H1 (cell line): ENCODE measurements at regions not wholly inside any gene's neighbourhood (a gene's known extent, or its start where the extent isn't known, plus 50 kb on each side); places are given as distances from the start of the nearest gene placed in this dataset.
"Not testable (repeated sequence)": the region's sequence is repeated elsewhere in the genome, so short reads cannot be mapped to it uniquely, and the experiment has no call there.

ENCODE experiments used
- CTCF ChIA-PET: fragments of 300-600 bp; sonication (Branson Sonifier 250); formaldehyde crosslinking; loops from one replicate; lab custom pipeline; 2021; ENCODE audit not compliant: partially characterized antibody; lab: Charles Lee
- POLR2A ChIA-PET: fragments of 300-600 bp; sonication (Branson Sonifier 250); formaldehyde crosslinking; loops from one replicate; lab custom pipeline; 2021; ENCODE audit warnings: inconsistent platforms; ENCODE audit not compliant: partially characterized antibody; lab: Charles Lee
- DNase-seq, 2 experiments: peaks; one replicate each; pipeline versions ENCODE4 v3.0.0 to v3.0.0-alpha.2; 2010 to 2022; ENCODE audit warnings: low spot score in 2 of 2, low read depth in 1 of 2, mixed read lengths in 1 of 2
- FAIRE-seq: peaks from 2 replicates; lab custom pipeline; 2011; peaks lifted over from hg19 to GRCh38; lab: Jason Lieb, UNC
- H2AFZ ChIP-seq: 2 replicates; pipeline ENCODE4 v1.8.1; 2012; ENCODE audit warnings: low read length, inconsistent platforms
- H2AK5ac ChIP-seq: 2 replicates; pipeline ENCODE4 v1.6.1; 2013; ENCODE audit warnings: low read depth, low read length
- H2BK120ac ChIP-seq: replicated peaks from 2 replicates; pipeline ENCODE3; 2013; ENCODE audit warnings: low read depth, low read length, inconsistent platforms
- H2BK12ac ChIP-seq: 2 replicates; pipeline ENCODE4 v1.6.1; 2013; ENCODE audit warnings: low read depth, low read length
- H2BK15ac ChIP-seq: 2 replicates; pipeline ENCODE4 v1.6.1; 2013; ENCODE audit warnings: low read length
- H2BK20ac ChIP-seq: 2 replicates; pipeline ENCODE4 v1.6.1; 2013; ENCODE audit warnings: low read length
- H2BK5ac ChIP-seq: 2 replicates; pipeline ENCODE4 v1.6.1; 2013; ENCODE audit warnings: low read depth, low read length
- H3K14ac ChIP-seq: 2 replicates; pipeline ENCODE4 v1.6.1; 2013; ENCODE audit warnings: inconsistent platforms; ENCODE audit not compliant: insufficient read length
- H3K18ac ChIP-seq: 2 replicates; pipeline ENCODE4 v1.6.1; 2013; ENCODE audit warnings: low read length; ENCODE audit errors: extremely low read depth
- H3K23ac ChIP-seq: 2 replicates; pipeline ENCODE4 v1.6.1; 2013; ENCODE audit warnings: inconsistent platforms; ENCODE audit not compliant: insufficient read length
- H3K23me2 ChIP-seq: 2 replicates; pipeline ENCODE4 v1.6.1; 2013; ENCODE audit warnings: low read depth, low read length
- H3K27ac ChIP-seq: 2 replicates; pipeline ENCODE4 v1.6.1; 2011; ENCODE audit warnings: low read depth, low read length, inconsistent platforms
- H3K27me3 ChIP-seq, 4 experiments: replicated peaks in 1 of 4; 1 replicate in 1 of 4; 2 replicates in 3 of 4; pipeline versions ENCODE4 v1.6.1 to v1.8.1; 2011 to 2013; ENCODE audit warnings: low read length in 3 of 4, mild to moderate bottlenecking in 3 of 4, inconsistent platforms in 2 of 4, mixed read lengths in 2 of 4, moderate library complexity in 1 of 4; ENCODE audit not compliant: control insufficient read depth in 3 of 4, insufficient read depth in 3 of 4; ENCODE audit errors: extremely low read depth in 1 of 4
- H3K36me3 ChIP-seq, 4 experiments: 2 replicates each; pipeline versions ENCODE4 v1.6.1 to v1.8.1; 2011 to 2013; ENCODE audit warnings: mild to moderate bottlenecking in 4 of 4, low read length in 3 of 4, moderate library complexity in 2 of 4, control low read depth in 1 of 4, inconsistent platforms in 1 of 4; ENCODE audit not compliant: insufficient read depth in 4 of 4, control insufficient read depth in 2 of 4
- H3K4ac ChIP-seq: replicated peaks from 2 replicates; pipeline ENCODE3; 2013; ENCODE audit warnings: low read length, low read depth, mixed read lengths, inconsistent platforms; ENCODE audit not compliant: insufficient read length
- H3K4me1 ChIP-seq, 4 experiments: replicated peaks in 1 of 4; 1 replicate in 1 of 4; 2 replicates in 3 of 4; pipeline versions ENCODE4 v1.6.1 to v1.8.1; 2011 to 2013; ENCODE audit warnings: low read length in 3 of 4, inconsistent platforms in 2 of 4, mixed read lengths in 1 of 4; ENCODE audit not compliant: insufficient read depth in 4 of 4, control insufficient read depth in 3 of 4
- H3K4me2 ChIP-seq, 2 experiments: 2 replicates each; pipeline versions ENCODE4 v1.6.1 to v1.8.1; 2011 to 2013; ENCODE audit warnings: low read depth in 2 of 2, low read length in 2 of 2, control low read depth in 1 of 2, inconsistent platforms in 1 of 2, mild to moderate bottlenecking in 1 of 2; ENCODE audit not compliant: insufficient read depth in 1 of 2
- H3K4me3 ChIP-seq, 4 experiments: fragments of 200-600, 300-600 bp in 1 of 4; sonication (generic), shearing (Covaris generic), sonication (Bioruptor Twin) in 1 of 4; 2 replicates each; pipeline versions ENCODE4 v1.5.1 to v1.8.1; 2011 to 2016; ENCODE audit warnings: low read length in 4 of 4, low read depth in 3 of 4, control low read depth in 2 of 4, inconsistent platforms in 2 of 4, mild to moderate bottlenecking in 2 of 4, mixed read lengths in 1 of 4, moderate library complexity in 1 of 4; ENCODE audit not compliant: insufficient read depth in 2 of 4; ENCODE audit errors: extremely low read depth in 1 of 4
- H3K56ac ChIP-seq: replicated peaks from 2 replicates; pipeline ENCODE3; 2013; ENCODE audit warnings: low read depth, mild to moderate bottlenecking, mixed read lengths, low read length, inconsistent platforms; ENCODE audit not compliant: insufficient read length
- H3K79me1 ChIP-seq: 2 replicates; pipeline ENCODE4 v1.6.1; 2013; ENCODE audit warnings: low read depth, low read length, control low read depth
- H3K79me2 ChIP-seq, 2 experiments: 2 replicates each; pipeline versions ENCODE4 v1.6.1 to v1.8.1; 2012 to 2013; ENCODE audit warnings: low read length in 2 of 2, mild to moderate bottlenecking in 2 of 2, inconsistent platforms in 1 of 2; ENCODE audit not compliant: insufficient read depth in 2 of 2, control insufficient read depth in 1 of 2
- H3K9ac ChIP-seq, 4 experiments: replicated peaks in 1 of 4; 1 replicate in 1 of 4; 2 replicates in 3 of 4; pipeline versions ENCODE4 v1.6.1 to v1.8.1; 2011 to 2013; ENCODE audit warnings: low read depth in 3 of 4, low read length in 3 of 4, control low read depth in 2 of 4, mild to moderate bottlenecking in 2 of 4, moderate library complexity in 2 of 4, inconsistent platforms in 1 of 4; ENCODE audit errors: extremely low read depth in 1 of 4
- H3K9me3 ChIP-seq, 2 experiments: 2 replicates each; pipeline versions ENCODE4 v1.6.1 to v1.8.1; 2012 to 2013; ENCODE audit warnings: mild to moderate bottlenecking in 2 of 2, moderate library complexity in 2 of 2, control low read depth in 1 of 2, inconsistent platforms in 1 of 2, low read depth in 1 of 2, low read length in 1 of 2, mixed read lengths in 1 of 2; ENCODE audit not compliant: insufficient read depth in 2 of 2
- H4K20me1 ChIP-seq, 2 experiments: replicated peaks in 1 of 2; 2 replicates each; pipeline versions ENCODE3 to v1.8.1; 2011 to 2013; ENCODE audit warnings: inconsistent platforms in 2 of 2, low read length in 2 of 2, mild to moderate bottlenecking in 1 of 2; ENCODE audit not compliant: insufficient read depth in 2 of 2, control insufficient read depth in 1 of 2
- H4K5ac ChIP-seq: 2 replicates; pipeline ENCODE4 v1.6.1; 2013; ENCODE audit warnings: low read length, low read depth, mixed read lengths, inconsistent platforms; ENCODE audit not compliant: insufficient read length
- H4K8ac ChIP-seq: 2 replicates; pipeline ENCODE4 v1.8.0; 2013; ENCODE audit warnings: mild to moderate bottlenecking, moderate library complexity, low read length, inconsistent platforms; ENCODE audit not compliant: insufficient read depth; ENCODE audit errors: extremely low read depth
- H4K91ac ChIP-seq: replicated peaks from 2 replicates; pipeline ENCODE3; 2013; ENCODE audit warnings: low read length, mixed read lengths, inconsistent platforms; ENCODE audit not compliant: insufficient read length
- WGBS, 2 experiments: shearing (Covaris generic) in 1 of 2; methylation state at CpG; one replicate each; pipeline versions ENCODE4 v1.1.6 to v1.1.7; 2013 to 2015; ENCODE audit warnings: low lambda C conversion rate in 2 of 2, mixed read lengths in 2 of 2, inconsistent platforms in 1 of 2, low coverage in 1 of 2, missing lambda C conversion rate in 1 of 2; ENCODE audit not compliant: insufficient replicate concordance in 2 of 2, insufficient coverage in 1 of 2, insufficient read length in 1 of 2; ENCODE audit errors: extremely low coverage in 1 of 2, missing lambda C conversion rate in 1 of 2; 5-methylcytosine and 5-hydroxymethylcytosine counted together

- POLR2A ChIA-PET, H4K8ac ChIP-seq, H2BK5ac ChIP-seq, H3K4ac ChIP-seq, H3K14ac ChIP-seq, H2BK120ac ChIP-seq, H3K23ac ChIP-seq, H3K9ac ChIP-seq, H4K5ac ChIP-seq, H4K91ac ChIP-seq, H2BK12ac ChIP-seq, H3K4me1 ChIP-seq, H4K20me1 ChIP-seq, H2BK20ac ChIP-seq, H3K18ac ChIP-seq, H3K4me3 ChIP-seq, H3K9me3 ChIP-seq, H2BK15ac ChIP-seq, H3K79me2 ChIP-seq, H3K27ac ChIP-seq, H2AFZ ChIP-seq, H3K56ac ChIP-seq, H3K23me2 ChIP-seq, DNase-seq, H2AK5ac ChIP-seq, FAIRE-seq, H3K4me2 ChIP-seq, H3K79me1 ChIP-seq, H3K36me3 ChIP-seq, H3K27me3 ChIP-seq: not testable (repeated sequence)
- WGBS, 2 experiments: 100% methylated on average over 6 of the region's 18 CpGs; no CpG with 5 or more reads in 1 of the 2 experiments
- CTCF ChIA-PET: interaction anchor here (1.0 to 3.2 kb wide), 5 partner anchors 24 to 90 kb away, joined by 3 to 86 read pairs (median 4); no protein-coding TSS in a partner anchor
Measured at GRCh38 chr3:8325833-8326232, 175.8 kb upstream of the LMCD1 start.
